Ovary (tissue), 3 donors: ENCODE measurements at regions not wholly inside any gene's neighbourhood (a gene's known extent, or its start where the extent isn't known, plus 50 kb on each side); places are given as distances from the start of the nearest gene placed in this dataset.

ENCODE experiments used
- CTCF ChIP-seq, 3 donors: fragments of 450-650 bp in 2 of 3; fragments of 200-600 bp in 1 of 3; IDR thresholded peaks; one replicate each; pipeline versions ENCODE4 v1.5.1 to v1.8.0; 2016 to 2022; ENCODE audit warnings: antibody characterized with exemption in 3 of 3, mild to moderate bottlenecking in 1 of 3
- POLR2A ChIP-seq: fragments of 450-650 bp; IDR thresholded peaks from one replicate; pipeline ENCODE4 v1.6.1; 2017; ENCODE audit warnings: antibody characterized with exemption, mild to moderate bottlenecking, moderate library complexity
- donor health status: DM: no; HTN: no; CAD: no.

DNA sequence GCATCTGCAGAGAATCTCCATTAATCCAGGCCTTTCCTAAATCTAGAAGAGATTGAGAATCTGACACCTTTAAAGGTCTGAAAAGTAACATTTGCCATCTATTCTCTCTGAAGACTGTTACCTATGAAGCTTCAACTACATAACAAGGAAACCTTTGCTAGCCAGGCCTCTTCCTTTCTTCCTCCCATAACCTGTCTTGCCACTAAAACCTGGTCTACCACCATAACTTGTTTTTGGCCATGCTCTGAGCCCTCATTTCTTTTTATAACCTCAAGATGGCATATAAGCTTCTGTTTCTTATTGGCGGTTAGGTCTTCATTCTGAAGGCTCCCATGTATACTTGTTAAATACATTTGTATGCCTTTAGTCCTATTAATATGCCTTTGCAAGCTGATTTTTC lies 348.4 kb upstream of the MEOX2 start:
- TF ChIP-seq POLR2A (no peak), CTCF (IDR thresholded peaks at IDR 0.05) (no peak)
